GM23338 (cell line): ENCODE measurements at regions not wholly inside any gene's neighbourhood (a gene's known extent, or its start where the extent isn't known, plus 50 kb on each side); places are given as distances from the start of the nearest gene placed in this dataset.

Experiments used
- ATAC-seq: fragments of 200-7000 bp; cut with Tn5 transposase; 3 replicates; pipeline ENCODE4 v1.9.1; 2020
- DNase-seq: peaks from one replicate; pipeline ENCODE4 v3.0.0-alpha.2; 2015; ENCODE audit warnings: low spot score
- H2AFZ ChIP-seq: fragments of 200-600 bp; sonication (generic); 2 replicates; pipeline ENCODE4 v1.8.0; 2016; ENCODE audit warnings: antibody characterized with exemption, mild to moderate bottlenecking, moderate library complexity
- H3F3A ChIP-seq: fragments of 200-600 bp; sonication (generic); replicated peaks from 2 replicates; pipeline ENCODE4 v1.8.0; 2017; ENCODE audit warnings: antibody characterized with exemption, mixed run types, low read depth
- H3K27ac ChIP-seq: fragments of 200-600 bp; sonication (generic); 2 replicates; pipeline ENCODE4 v1.6.1; 2016; ENCODE audit warnings: low read depth
- H3K27me3 ChIP-seq: fragments of 200-600 bp; sonication (generic); 2 replicates; pipeline ENCODE4 v1.8.0; 2016; ENCODE audit warnings: mild to moderate bottlenecking, mixed run types, moderate library complexity; ENCODE audit not compliant: insufficient read depth
- H3K36me3 ChIP-seq: fragments of 200-600 bp; sonication (generic); 2 replicates; pipeline ENCODE4 v1.8.0; 2016; ENCODE audit warnings: mild to moderate bottlenecking; ENCODE audit not compliant: insufficient read depth
- H3K4me1 ChIP-seq: fragments of 200-600 bp; sonication (generic); 2 replicates; pipeline ENCODE4 v1.8.0; 2016; ENCODE audit warnings: mild to moderate bottlenecking, moderate library complexity; ENCODE audit not compliant: insufficient read depth
- H3K4me2 ChIP-seq: fragments of 200-600 bp; sonication (generic); 2 replicates; pipeline ENCODE4 v1.7.1; 2017; ENCODE audit warnings: mixed run types
- H3K4me3 ChIP-seq: fragments of 200-600 bp; sonication (generic); 2 replicates; pipeline ENCODE4 v1.6.1; 2016; ENCODE audit warnings: mixed run types
- H3K79me2 ChIP-seq: fragments of 200-600 bp; sonication (generic); replicated peaks from 2 replicates; pipeline ENCODE4 v1.8.0; 2017; ENCODE audit warnings: mild to moderate bottlenecking; ENCODE audit not compliant: insufficient read depth
- H3K9me2 ChIP-seq: fragments of 200-600 bp; sonication (generic); 2 replicates; pipeline ENCODE4 v1.8.0; 2017; ENCODE audit not compliant: insufficient read depth
- H4K20me1 ChIP-seq: fragments of 200-600 bp; sonication (generic); replicated peaks from 2 replicates; pipeline ENCODE4 v1.8.0; 2017; ENCODE audit warnings: mild to moderate bottlenecking; ENCODE audit not compliant: insufficient read depth
- H3K27ac Mint-ChIP-seq: 2 replicates; pipeline ENCODE4 v1.8.0; 2020; ENCODE audit warnings: inconsistent platforms, mild to moderate bottlenecking, moderate library complexity, mixed read lengths
- H3K27me3 Mint-ChIP-seq: 3 replicates; pipeline ENCODE4 v1.8.0; 2022; ENCODE audit warnings: low read depth, mild to moderate bottlenecking, moderate library complexity, mixed read lengths, inconsistent platforms; ENCODE audit not compliant: insufficient read depth, poor library complexity
- H3K36me3 Mint-ChIP-seq: 3 replicates; pipeline ENCODE4 v1.8.0; 2021; ENCODE audit warnings: low read depth, mild to moderate bottlenecking, inconsistent platforms, moderate library complexity, mixed read lengths
- H3K4me1 Mint-ChIP-seq: 3 replicates; pipeline ENCODE4 v1.8.0; 2020; ENCODE audit warnings: mild to moderate bottlenecking, inconsistent platforms, mixed read lengths
- H3K4me3 Mint-ChIP-seq: 3 replicates; pipeline ENCODE4 v1.8.0; 2021; ENCODE audit warnings: moderate library complexity, mild to moderate bottlenecking, inconsistent platforms, mixed read lengths
- H3K9me3 Mint-ChIP-seq: 3 replicates; pipeline ENCODE4 v1.8.0; 2020; ENCODE audit warnings: moderate library complexity, mild to moderate bottlenecking, inconsistent platforms, mixed read lengths
- CREB1 ChIP-seq: fragments of 250-450 bp; sonication (Bioruptor Pico); IDR thresholded peaks from 2 replicates; pipeline ENCODE4 v1.5.0; 2020; ENCODE audit warnings: low read depth, mild to moderate bottlenecking, moderate library complexity
- CTCF ChIP-seq, 2 experiments: fragments of 200-600 bp in 1 of 2; sonication (generic) in 1 of 2; conservative IDR thresholded peaks; 2 replicates each; pipeline versions ENCODE4 v1.5.1 to v1.6.1; 2016 to 2017; ENCODE audit warnings: antibody characterized with exemption in 2 of 2, low read depth in 2 of 2, mild to moderate bottlenecking in 2 of 2, moderate library complexity in 1 of 2
- EZH2 ChIP-seq: fragments of 200-600 bp; sonication (generic); IDR thresholded peaks from one replicate; pipeline ENCODE4 v1.8.0; 2017; ENCODE audit warnings: antibody characterized with exemption, mild to moderate bottlenecking, low read depth; ENCODE audit not compliant: unreplicated experiment
- EZH2phosphoT487 ChIP-seq: fragments of 200-600 bp; sonication (generic); IDR thresholded peaks from one replicate; pipeline ENCODE4 v1.8.1; 2018; ENCODE audit warnings: antibody characterized with exemption; ENCODE audit not compliant: unreplicated experiment
- NANOG ChIP-seq: IDR thresholded peaks from 2 replicates; pipeline ENCODE4 v1.6.1; 2016; ENCODE audit warnings: antibody characterized with exemption, borderline replicate concordance
- POLR2AphosphoS5 ChIP-seq: IDR thresholded peaks from 2 replicates; pipeline ENCODE4 v1.6.1; 2016; ENCODE audit warnings: antibody characterized with exemption, low read depth
- STAT1 ChIP-seq: IDR thresholded peaks from one replicate; pipeline ENCODE4 v1.6.1; 2016; ENCODE audit warnings: antibody characterized with exemption; ENCODE audit not compliant: unreplicated experiment
- ZNF114 ChIP-seq: fragments of 250-450 bp; sonication (Bioruptor Pico); IDR thresholded peaks from 2 replicates; pipeline ENCODE4 v1.5.0; 2020; ENCODE audit warnings: mild to moderate bottlenecking, moderate library complexity
- ZNF331 ChIP-seq: fragments of 250-450 bp; sonication (Bioruptor Pico); IDR thresholded peaks from 2 replicates; pipeline ENCODE4 v1.5.0; 2020; ENCODE audit warnings: low read depth, mild to moderate bottlenecking, moderate library complexity
- ZNF462 ChIP-seq: fragments of 250-450 bp; sonication (Bioruptor Pico); IDR thresholded peaks from 2 replicates; pipeline ENCODE4 v1.5.0; 2020; ENCODE audit warnings: mild to moderate bottlenecking, moderate library complexity
- TF ChIP-seq, protein P1 (sequence below): IDR thresholded peaks from one replicate; pipeline ENCODE4 v1.6.1; 2018; ENCODE audit warnings: antibody characterized with exemption; ENCODE audit not compliant: unreplicated experiment

- H4K20me1 ChIP-seq, result no peaks in the 10 kb centered on the region
- no peaks in the 10 kb centered on the region for H3K36me3 ChIP-seq
- Mint-ChIP-seq H3K36me3 (peaks cover 3% of the 10 kb centered on the region; the same call in 2 of the 3 replicates), H3K27me3 (no peaks in the 10 kb centered on the region), H3K4me3 (no peak overlapping the region), H3K27ac (no peak overlapping the region), H3K9me3 (peaks cover 13% of the 10 kb centered on the region; the same call in 2 of the 3 replicates), H3K4me1 (peaks cover 16% of the 10 kb centered on the region; the same call in 2 of the 3 replicates)
- TF ChIP-seq EZH2phosphoT487 (no peak), NANOG (no peak), CTCF (conservative IDR thresholded peaks at IDR 0.05; ENCODE audit: low read depth in 2 of 2) (no peak), STAT1 (no peak), ZNF331 (CRISPR knock-in tag) (no peak), EZH2 (no peak), ZNF114 (no peak), ZNF462 (CRISPR knock-in tag) (no peak), CREB1 (CRISPR knock-in tag) (no peak), POLR2AphosphoS5 (no peak)
- TF ChIP-seq, protein P1, sequence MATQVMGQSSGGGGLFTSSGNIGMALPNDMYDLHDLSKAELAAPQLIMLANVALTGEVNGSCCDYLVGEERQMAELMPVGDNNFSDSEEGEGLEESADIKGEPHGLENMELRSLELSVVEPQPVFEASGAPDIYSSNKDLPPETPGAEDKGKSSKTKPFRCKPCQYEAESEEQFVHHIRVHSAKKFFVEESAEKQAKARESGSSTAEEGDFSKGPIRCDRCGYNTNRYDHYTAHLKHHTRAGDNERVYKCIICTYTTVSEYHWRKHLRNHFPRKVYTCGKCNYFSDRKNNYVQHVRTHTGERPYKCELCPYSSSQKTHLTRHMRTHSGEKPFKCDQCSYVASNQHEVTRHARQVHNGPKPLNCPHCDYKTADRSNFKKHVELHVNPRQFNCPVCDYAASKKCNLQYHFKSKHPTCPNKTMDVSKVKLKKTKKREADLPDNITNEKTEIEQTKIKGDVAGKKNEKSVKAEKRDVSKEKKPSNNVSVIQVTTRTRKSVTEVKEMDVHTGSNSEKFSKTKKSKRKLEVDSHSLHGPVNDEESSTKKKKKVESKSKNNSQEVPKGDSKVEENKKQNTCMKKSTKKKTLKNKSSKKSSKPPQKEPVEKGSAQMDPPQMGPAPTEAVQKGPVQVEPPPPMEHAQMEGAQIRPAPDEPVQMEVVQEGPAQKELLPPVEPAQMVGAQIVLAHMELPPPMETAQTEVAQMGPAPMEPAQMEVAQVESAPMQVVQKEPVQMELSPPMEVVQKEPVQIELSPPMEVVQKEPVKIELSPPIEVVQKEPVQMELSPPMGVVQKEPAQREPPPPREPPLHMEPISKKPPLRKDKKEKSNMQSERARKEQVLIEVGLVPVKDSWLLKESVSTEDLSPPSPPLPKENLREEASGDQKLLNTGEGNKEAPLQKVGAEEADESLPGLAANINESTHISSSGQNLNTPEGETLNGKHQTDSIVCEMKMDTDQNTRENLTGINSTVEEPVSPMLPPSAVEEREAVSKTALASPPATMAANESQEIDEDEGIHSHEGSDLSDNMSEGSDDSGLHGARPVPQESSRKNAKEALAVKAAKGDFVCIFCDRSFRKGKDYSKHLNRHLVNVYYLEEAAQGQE, result no peak
- H3K4me2 ChIP-seq, result no peak overlapping the region
- H3K27ac ChIP-seq, result no peak overlapping the region
- H3K4me3 ChIP-seq, result no peak overlapping the region
- peaks cover 8% of the 10 kb centered on the region; the same call in 1 of the 2 replicates for H3K4me1 ChIP-seq
- no peaks in the 10 kb centered on the region for H3F3A ChIP-seq
- ATAC-seq (no peak), DNase-seq (no peak)
- H2AFZ ChIP-seq, result no peak overlapping the region
- H3K27me3 ChIP-seq, result no peaks in the 10 kb centered on the region
- H3K9me2 ChIP-seq, result peaks cover 6% of the 10 kb centered on the region
- H3K79me2 ChIP-seq, result no peaks in the 10 kb centered on the region
Observed at GRCh38 chr15:35998663-35999602, 453.0 kb upstream of the DPH6 start.
